GM12872 (cell line): ENCODE measurements at regions not wholly inside any gene's neighbourhood (a gene's known extent, or its start where the extent isn't known, plus 50 kb on each side); places are given as distances from the start of the nearest gene placed in this dataset.

Experiments
- CTCF ChIP-seq: IDR thresholded peaks from 3 replicates; pipeline ENCODE4 v1.5.1; 2011; ENCODE audit warnings: low read depth, mild to moderate bottlenecking, low read length, moderate library complexity; ENCODE audit not compliant: insufficient read depth

GRCh38 chr5:2166306-2166978, 283.7 kb upstream of the IRX4 start:
- no peak for TF ChIP-seq CTCF

- no peak for TF ChIP-seq CTCF
Observed at GRCh38 chr5:2165615-2166305, 283.0 kb upstream of the IRX4 start.

GRCh38 chr5:2165203-2165602, 282.5 kb upstream of the IRX4 start:
- no peak for TF ChIP-seq CTCF

- no peak for TF ChIP-seq CTCF
Observed at GRCh38 chr5:2164586-2164985, 281.9 kb upstream of the IRX4 start.

- TF ChIP-seq CTCF: no peak
Observed at GRCh38 chr5:2163940-2164490, 281.3 kb upstream of the IRX4 start.

- TF ChIP-seq CTCF: no peak
Observed at GRCh38 chr5:2163060-2163856, 280.5 kb upstream of the IRX4 start.

GRCh38 chr5:2160811-2161210, 278.1 kb upstream of the IRX4 start:
- TF ChIP-seq CTCF: no peak
